ENCODE measurements at regions not wholly inside any gene's neighbourhood (a gene's known extent, or its start where the extent isn't known, plus 50 kb on each side); places are given as distances from the start of the nearest gene placed in this dataset.

DNA sequence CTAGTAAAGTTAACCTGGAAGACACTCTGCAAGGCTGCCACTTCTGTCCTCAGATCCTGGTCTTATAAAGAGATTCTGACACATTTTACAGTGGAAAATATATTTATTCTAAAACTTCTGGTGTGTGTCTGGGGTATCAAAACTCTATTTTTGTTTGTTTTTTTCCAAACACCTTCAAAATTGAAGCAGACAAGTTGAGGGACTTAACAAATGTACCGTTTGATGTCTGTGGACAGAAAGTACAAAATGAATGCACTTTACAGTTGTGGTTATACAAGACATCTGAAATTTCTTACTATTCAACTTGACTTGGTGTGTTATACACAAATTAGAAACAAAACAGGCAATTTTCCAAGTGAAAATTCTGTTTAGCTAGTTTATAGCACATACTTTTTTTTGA is 823.2 kb upstream of the SALL3 start:
- Histone ChIP-seq H3K27me3 (ENCODE audit: control insufficient read depth, insufficient read depth, low read length) (no peaks in the 10 kb centered on the region), H3K36me3 (ENCODE audit: control insufficient read depth, insufficient read depth, low read length) (no peaks in the 10 kb centered on the region), H3K4me3 (ENCODE audit: low read depth, low read length) (no peak overlapping the region)
- CTCF ChIA-PET = no interaction called here
- POLR2A ChIA-PET = no interaction called here
- no peak for DNase-seq (ENCODE audit: low read depth)
- TF ChIP-seq, protein P1, sequence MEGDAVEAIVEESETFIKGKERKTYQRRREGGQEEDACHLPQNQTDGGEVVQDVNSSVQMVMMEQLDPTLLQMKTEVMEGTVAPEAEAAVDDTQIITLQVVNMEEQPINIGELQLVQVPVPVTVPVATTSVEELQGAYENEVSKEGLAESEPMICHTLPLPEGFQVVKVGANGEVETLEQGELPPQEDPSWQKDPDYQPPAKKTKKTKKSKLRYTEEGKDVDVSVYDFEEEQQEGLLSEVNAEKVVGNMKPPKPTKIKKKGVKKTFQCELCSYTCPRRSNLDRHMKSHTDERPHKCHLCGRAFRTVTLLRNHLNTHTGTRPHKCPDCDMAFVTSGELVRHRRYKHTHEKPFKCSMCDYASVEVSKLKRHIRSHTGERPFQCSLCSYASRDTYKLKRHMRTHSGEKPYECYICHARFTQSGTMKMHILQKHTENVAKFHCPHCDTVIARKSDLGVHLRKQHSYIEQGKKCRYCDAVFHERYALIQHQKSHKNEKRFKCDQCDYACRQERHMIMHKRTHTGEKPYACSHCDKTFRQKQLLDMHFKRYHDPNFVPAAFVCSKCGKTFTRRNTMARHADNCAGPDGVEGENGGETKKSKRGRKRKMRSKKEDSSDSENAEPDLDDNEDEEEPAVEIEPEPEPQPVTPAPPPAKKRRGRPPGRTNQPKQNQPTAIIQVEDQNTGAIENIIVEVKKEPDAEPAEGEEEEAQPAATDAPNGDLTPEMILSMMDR (IDR thresholded peaks at IDR 0.05; ENCODE audit: insufficient read depth, low read depth, low read length) = no peak

DNA sequence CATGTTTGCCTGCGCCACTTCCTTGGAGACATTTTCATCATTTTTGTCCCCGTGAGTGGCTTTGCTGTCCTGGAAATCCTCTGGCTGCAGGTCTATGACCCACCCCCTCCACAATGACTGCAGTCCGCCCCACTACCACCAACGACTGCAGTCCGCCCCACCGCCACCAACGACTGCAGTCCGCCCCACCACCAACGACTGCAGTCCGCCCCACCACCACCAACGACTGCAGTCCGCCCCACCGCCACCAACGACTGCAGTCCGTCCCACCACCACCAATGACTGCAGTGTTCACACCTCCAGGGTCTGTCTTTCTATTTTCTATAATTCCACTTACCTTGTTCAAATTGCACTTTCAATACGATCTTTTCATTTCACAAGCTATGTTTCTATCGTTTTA is 820.7 kb upstream of the SALL3 start:
- no peaks in the 10 kb centered on the region for H3K36me3 ChIP-seq (ENCODE audit: control insufficient read depth, insufficient read depth, low read length)
- TF ChIP-seq, protein P1 (IDR thresholded peaks at IDR 0.05; ENCODE audit: insufficient read depth, low read depth, low read length) = no peak
- no peak for DNase-seq (ENCODE audit: low read depth)
- ChIA-PET POLR2A (no interaction called here), CTCF (no interaction called here)
- no peaks in the 10 kb centered on the region for H3K27me3 ChIP-seq (ENCODE audit: control insufficient read depth, insufficient read depth, low read length)
- no peak overlapping the region for H3K4me3 ChIP-seq (ENCODE audit: low read depth, low read length)

DNA sequence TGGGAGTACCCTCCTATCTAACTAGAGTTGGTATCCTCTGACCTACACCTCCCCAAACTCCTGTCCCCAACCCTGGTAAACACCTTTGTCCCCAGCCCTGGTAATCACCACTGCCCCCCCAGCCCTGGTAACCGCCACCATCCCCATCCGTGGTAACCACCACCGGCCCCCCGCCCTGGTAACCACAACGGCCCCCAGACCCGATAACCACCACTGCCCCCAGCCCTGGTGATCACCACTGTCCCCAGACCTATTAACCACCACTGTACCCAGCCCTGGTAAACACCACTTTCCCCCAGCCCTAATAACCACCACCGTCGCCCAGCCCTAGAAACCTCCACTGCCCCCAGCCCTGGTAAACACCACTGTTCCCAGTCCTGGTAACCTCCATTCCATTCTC is 820.2 kb upstream of the SALL3 start:
- no peak overlapping the region for H3K4me3 ChIP-seq (ENCODE audit: low read depth, low read length)
- ChIA-PET POLR2A (no interaction called here), CTCF (no interaction called here)
- DNase-seq (ENCODE audit: low read depth) = no peak
- no peaks in the 10 kb centered on the region for H3K36me3 ChIP-seq (ENCODE audit: control insufficient read depth, insufficient read depth, low read length)
- TF ChIP-seq, protein P1 (IDR thresholded peaks at IDR 0.05; ENCODE audit: insufficient read depth, low read depth, low read length) = no peak
- H3K27me3 ChIP-seq (ENCODE audit: control insufficient read depth, insufficient read depth, low read length) = no peaks in the 10 kb centered on the region

DNA sequence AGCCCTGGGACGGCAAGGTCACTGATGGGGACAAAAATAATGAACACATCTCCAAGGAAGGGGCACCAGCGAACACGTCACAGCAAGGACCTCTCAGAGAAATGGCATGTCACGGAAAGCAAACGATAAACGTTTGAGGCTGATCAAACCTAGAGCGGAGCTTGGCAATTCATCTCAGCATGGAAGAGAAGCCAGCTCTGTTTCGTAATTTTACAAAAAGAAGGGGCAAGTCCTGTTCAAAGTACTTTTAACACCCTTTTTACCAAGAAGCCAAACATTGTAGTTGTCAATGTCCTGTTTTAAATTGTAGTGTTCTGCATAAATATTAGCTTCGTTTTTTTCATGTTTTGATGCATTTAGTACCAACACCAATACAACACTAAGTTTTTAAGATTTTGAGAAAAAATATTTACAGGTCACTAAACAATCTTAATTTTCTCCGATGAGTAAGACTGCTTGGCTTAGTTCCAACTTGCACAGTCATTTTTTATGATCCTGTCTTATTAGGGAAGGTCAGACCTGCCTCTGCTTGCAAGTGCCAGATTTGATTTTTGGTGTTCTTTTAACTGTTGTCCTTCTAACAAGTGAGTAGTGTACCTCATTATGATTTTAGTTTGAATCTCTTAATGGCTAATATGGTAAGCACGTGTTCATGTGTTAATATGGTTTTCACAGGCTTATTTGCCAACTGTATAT is 818.5 kb upstream of the SALL3 start:
- H3K27me3 ChIP-seq (ENCODE audit: control insufficient read depth, insufficient read depth, low read length) = no peaks in the 10 kb centered on the region
- no peak for DNase-seq (ENCODE audit: low read depth)
- no peak overlapping the region for H3K4me3 ChIP-seq (ENCODE audit: low read depth, low read length)
- CTCF ChIA-PET = no interaction called here
- no peaks in the 10 kb centered on the region for H3K36me3 ChIP-seq (ENCODE audit: control insufficient read depth, insufficient read depth, low read length)
- POLR2A ChIA-PET = no interaction called here
- TF ChIP-seq, protein P1 (IDR thresholded peaks at IDR 0.05; ENCODE audit: insufficient read depth, low read depth, low read length) = no peak

DNA sequence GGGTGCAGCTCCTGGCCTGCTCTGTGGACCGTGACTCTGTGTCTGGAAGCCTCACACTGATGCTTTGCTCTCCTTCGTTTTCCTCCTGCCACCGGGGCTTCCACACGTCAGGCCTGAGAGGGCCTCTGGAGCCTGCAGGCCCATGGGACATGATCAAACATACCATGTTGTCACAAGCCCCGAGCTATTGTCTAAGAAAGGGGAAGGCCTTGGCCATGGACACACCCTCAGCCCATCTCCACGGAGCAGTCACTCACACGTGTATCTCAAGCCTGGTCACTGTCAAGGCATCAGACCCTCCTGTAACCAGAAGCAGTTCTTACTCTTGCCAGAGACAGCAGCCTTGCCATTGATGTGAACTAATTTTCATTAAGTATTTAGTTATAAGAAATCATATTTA is 814.1 kb upstream of the SALL3 start:
- ChIA-PET CTCF (interaction anchor here (0.7 kb wide), 1 partner anchor 41 kb away, joined by 3 read pairs; no protein-coding TSS in a partner anchor), POLR2A (no interaction called here)
- TF ChIP-seq, protein P1 (IDR thresholded peaks at IDR 0.05; ENCODE audit: insufficient read depth, low read depth, low read length) = no peak
- H3K27me3 ChIP-seq (ENCODE audit: control insufficient read depth, insufficient read depth, low read length) = no peaks in the 10 kb centered on the region
- no peak for DNase-seq (ENCODE audit: low read depth)
- no peak overlapping the region for H3K4me3 ChIP-seq (ENCODE audit: low read depth, low read length)
- H3K36me3 ChIP-seq (ENCODE audit: control insufficient read depth, insufficient read depth, low read length) = no peaks in the 10 kb centered on the region
